DOHH2 (cell line): ENCODE measurements at regions not wholly inside any gene's neighbourhood (a gene's known extent, or its start where the extent isn't known, plus 50 kb on each side); places are given as distances from the start of the nearest gene placed in this dataset.
"Not testable (repeated sequence)": the region's sequence is repeated elsewhere in the genome, so short reads cannot be mapped to it uniquely, and the experiment has no call there.

Experiments
- H3F3A ChIP-seq: fragments of 200-600 bp; sonication (generic), shearing (Covaris generic); 2 replicates; pipeline ENCODE4 v1.6.0; 2016; ENCODE audit warnings: antibody characterized with exemption, mild to moderate bottlenecking; ENCODE audit not compliant: control insufficient read depth, insufficient read depth
- H3K27ac ChIP-seq: fragments of 200-600 bp; sonication (generic); 2 replicates; pipeline ENCODE4 v1.5.1; 2014; ENCODE audit warnings: low read depth, mild to moderate bottlenecking, low read length, moderate library complexity
- H3K27me3 ChIP-seq: fragments of 200-600 bp; sonication (generic); 2 replicates; pipeline ENCODE4 v1.6.1; 2014; ENCODE audit warnings: mild to moderate bottlenecking, low read length, mixed read lengths; ENCODE audit not compliant: control insufficient read depth
- H3K36me3 ChIP-seq: fragments of 200-600 bp; sonication (generic); 2 replicates; pipeline ENCODE4 v1.6.1; 2014; ENCODE audit warnings: mild to moderate bottlenecking, low read length, moderate library complexity, mixed read lengths; ENCODE audit not compliant: control insufficient read depth
- H3K4me1 ChIP-seq: fragments of 200-600 bp; sonication (generic); 2 replicates; pipeline ENCODE4 v1.6.1; 2014; ENCODE audit warnings: mild to moderate bottlenecking, low read length, mixed read lengths; ENCODE audit not compliant: control insufficient read depth
- H3K4me2 ChIP-seq: fragments of 200-600 bp; sonication (generic); 2 replicates; pipeline ENCODE4 v1.6.0; 2014; ENCODE audit warnings: mild to moderate bottlenecking, low read length, moderate library complexity
- H3K4me3 ChIP-seq: fragments of 200-600 bp; sonication (generic); 2 replicates; pipeline ENCODE4 v1.5.1; 2014; ENCODE audit warnings: mild to moderate bottlenecking, low read length, mixed read lengths
- H3K79me2 ChIP-seq: fragments of 200-600 bp; sonication (generic); 2 replicates; pipeline ENCODE4 v1.6.1; 2014; ENCODE audit warnings: mild to moderate bottlenecking, low read length, mixed read lengths; ENCODE audit not compliant: control insufficient read depth
- H3K9me2 ChIP-seq: fragments of 200-600 bp; sonication (generic); replicated peaks from 2 replicates; pipeline ENCODE4 v1.6.1; 2014; ENCODE audit warnings: mild to moderate bottlenecking, low read length, mixed read lengths; ENCODE audit not compliant: control insufficient read depth
- H3K9me3 ChIP-seq: fragments of 200-600 bp; sonication (generic); 2 replicates; pipeline ENCODE4 v1.6.1; 2014; ENCODE audit warnings: antibody characterized with exemption, low read length, mixed read lengths; ENCODE audit not compliant: control insufficient read depth, insufficient read depth
- H4K20me1 ChIP-seq: fragments of 200-600 bp; sonication (generic); 2 replicates; pipeline ENCODE4 v1.6.0; 2014; ENCODE audit warnings: low read depth, mild to moderate bottlenecking, antibody characterized with exemption, low read length, moderate library complexity; ENCODE audit not compliant: control insufficient read depth, insufficient read depth
- CTCF ChIP-seq: fragments of 200-600 bp; sonication (generic); IDR thresholded peaks from one replicate; pipeline ENCODE4 v1.5.1; 2014; ENCODE audit warnings: antibody characterized with exemption, mild to moderate bottlenecking, low read depth, low read length; ENCODE audit not compliant: poor library complexity, severe bottlenecking
- EZH2phosphoT487 ChIP-seq: fragments of 200-600 bp; sonication (generic); IDR thresholded peaks from 2 replicates; pipeline ENCODE4 v1.6.1; 2017; ENCODE audit warnings: borderline replicate concordance, mild to moderate bottlenecking, antibody characterized with exemption, low read length, moderate library complexity, mixed read lengths

GRCh38 chr7:98785929-98786571 is 83.8 kb downstream of the TMEM130 start:
- peaks cover 18% of the 10 kb centered on the region for H3K27me3 ChIP-seq
- H3K9me3 ChIP-seq: no peaks in the 10 kb centered on the region
- no peak overlapping the region for H3K4me3 ChIP-seq
- H3K9me2 ChIP-seq: no peaks in the 10 kb centered on the region
- H3K4me1 ChIP-seq: no peaks in the 10 kb centered on the region
- H4K20me1 ChIP-seq: 0 out of 2 replicates have a peak, but pooled peaks cover 3% of the 10 kb centered on the region
- H3K4me2 ChIP-seq: no peak overlapping the region
- TF ChIP-seq EZH2phosphoT487: no peak
- no peak for TF ChIP-seq CTCF
- no peak overlapping the region for H3K27ac ChIP-seq
- H3K79me2 ChIP-seq: no peaks in the 10 kb centered on the region
- H3F3A ChIP-seq: no peaks in the 10 kb centered on the region
- H3K36me3 ChIP-seq: no peaks in the 10 kb centered on the region

GRCh38 chr7:98788966-98789365 is 80.8 kb downstream of the TMEM130 start:
- H3K4me2 ChIP-seq: no peak overlapping the region
- no peaks in the 10 kb centered on the region for H3K9me2 ChIP-seq
- no peak overlapping the region for H3K4me3 ChIP-seq
- no peaks in the 10 kb centered on the region for H3K9me3 ChIP-seq
- H3K27ac ChIP-seq: no peak overlapping the region
- no peaks in the 10 kb centered on the region for H3K4me1 ChIP-seq
- no peak for TF ChIP-seq EZH2phosphoT487
- TF ChIP-seq CTCF: no peak
- H3F3A ChIP-seq: no peaks in the 10 kb centered on the region
- H4K20me1 ChIP-seq: 0 out of 2 replicates have a peak, but pooled peaks cover 3% of the 10 kb centered on the region
- no peaks in the 10 kb centered on the region for H3K36me3 ChIP-seq
- H3K79me2 ChIP-seq: no peaks in the 10 kb centered on the region
- H3K27me3 ChIP-seq: peaks cover 10% of the 10 kb centered on the region; the same call in 1 of the 2 replicates

- H3K4me3 ChIP-seq, H3K36me3 ChIP-seq, H4K20me1 ChIP-seq, H3K4me1 ChIP-seq, H3K27me3 ChIP-seq, H3F3A ChIP-seq, H3K9me3 ChIP-seq, H3K9me2 ChIP-seq, H3K79me2 ChIP-seq, H3K27ac ChIP-seq, H3K4me2 ChIP-seq: not testable (repeated sequence)
These were observed 75.4 kb downstream of the TMEM130 start for GRCh38 chr7:98794453-98794852.

- Histone ChIP-seq H3K9me3 (no peaks in the 10 kb centered on the region), H3K4me1 (no peaks in the 10 kb centered on the region), H3F3A (no peaks in the 10 kb centered on the region), H3K27ac (no peak overlapping the region), H3K9me2 (no peaks in the 10 kb centered on the region), H3K4me3 (no peak overlapping the region), H3K79me2 (no peaks in the 10 kb centered on the region), H3K36me3 (no peaks in the 10 kb centered on the region), H3K4me2 (no peak overlapping the region), H4K20me1 (no peaks in the 10 kb centered on the region), H3K27me3 (peaks cover 14% of the 10 kb centered on the region)
- TF ChIP-seq CTCF (no peak), EZH2phosphoT487 (no peak)
These were observed 73.9 kb downstream of the TMEM130 start for GRCh38 chr7:98795741-98796493.
